ENCODE measurements at regions not wholly inside any gene's neighbourhood (a gene's known extent, or its start where the extent isn't known, plus 50 kb on each side); places are given as distances from the start of the nearest gene placed in this dataset.

- POLR2A ChIA-PET (ENCODE audit: unreplicated experiment), result no interaction called here
- intact Hi-C loops (cut with micrococcal nuclease), result loop anchor here (1.0 kb wide), 1 partner anchor 539 kb away; no protein-coding TSS in a partner anchor
- no peak for ATAC-seq
These were observed 61.0 kb upstream of the SHISA2 start for GRCh38 chr13:26112843-26113242.

DNA sequence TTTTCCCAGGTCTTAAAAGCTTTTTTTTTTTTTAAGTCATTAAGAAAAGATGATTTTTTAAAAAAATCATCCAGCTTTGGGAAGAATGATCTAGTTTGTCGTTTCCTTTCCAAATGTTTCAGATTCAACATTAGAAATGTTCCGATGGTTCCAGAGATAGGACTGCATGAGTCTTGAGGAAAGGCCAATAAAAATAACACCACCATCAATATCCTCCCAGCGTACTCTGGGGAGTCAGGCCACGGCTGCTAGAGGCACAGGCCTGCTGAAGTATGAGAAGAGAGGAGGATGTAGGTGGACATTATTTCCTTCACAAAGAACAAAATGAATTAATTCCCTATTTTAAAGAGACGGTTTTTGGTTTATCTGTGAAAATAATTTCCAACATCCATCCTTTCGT, 60.0 kb upstream of the SHISA2 start:
- no peak overlapping the region for H3K27ac ChIP-seq (ENCODE audit: low read length)
- no peaks in the 10 kb centered on the region for H3K4me1 ChIP-seq (ENCODE audit: insufficient read depth, low read length)
- ATAC-seq, result no peak
- ChIA-PET CTCF (no interaction called here), POLR2A (ENCODE audit: unreplicated experiment) (no interaction called here)
- intact Hi-C loops (cut with micrococcal nuclease), result no loop called here
- no peak overlapping the region for H3K4me3 ChIP-seq (ENCODE audit: low read length)
- no TSS peak for BruUV-seq (replicated peaks)
- no peaks in the 10 kb centered on the region for H3K36me3 ChIP-seq (ENCODE audit: low read depth, low read length)
- H3K27me3 ChIP-seq (ENCODE audit: low read length), result peaks cover 53% of the 10 kb centered on the region
- H3F3A ChIP-seq (ENCODE audit: low read length, unreplicated experiment), result no peaks in the 10 kb centered on the region
- no peaks in the 10 kb centered on the region for H3K79me2 ChIP-seq (ENCODE audit: low read length)
- H2AFZ ChIP-seq (ENCODE audit: low read length), result no peak overlapping the region
- no peak overlapping the region for H3K4me2 ChIP-seq (ENCODE audit: low read length)
- H3K9me2 ChIP-seq (replicated peaks; ENCODE audit: low read length), result no peaks in the 10 kb centered on the region
- no peak for TF ChIP-seq EZH2 (IDR thresholded peaks at IDR 0.05; ENCODE audit: low read length, unreplicated experiment)
- no peak for TF ChIP-seq EZH2phosphoT487 (IDR thresholded peaks at IDR 0.05; ENCODE audit: borderline replicate concordance, low read length)
- TF ChIP-seq, protein P1, sequence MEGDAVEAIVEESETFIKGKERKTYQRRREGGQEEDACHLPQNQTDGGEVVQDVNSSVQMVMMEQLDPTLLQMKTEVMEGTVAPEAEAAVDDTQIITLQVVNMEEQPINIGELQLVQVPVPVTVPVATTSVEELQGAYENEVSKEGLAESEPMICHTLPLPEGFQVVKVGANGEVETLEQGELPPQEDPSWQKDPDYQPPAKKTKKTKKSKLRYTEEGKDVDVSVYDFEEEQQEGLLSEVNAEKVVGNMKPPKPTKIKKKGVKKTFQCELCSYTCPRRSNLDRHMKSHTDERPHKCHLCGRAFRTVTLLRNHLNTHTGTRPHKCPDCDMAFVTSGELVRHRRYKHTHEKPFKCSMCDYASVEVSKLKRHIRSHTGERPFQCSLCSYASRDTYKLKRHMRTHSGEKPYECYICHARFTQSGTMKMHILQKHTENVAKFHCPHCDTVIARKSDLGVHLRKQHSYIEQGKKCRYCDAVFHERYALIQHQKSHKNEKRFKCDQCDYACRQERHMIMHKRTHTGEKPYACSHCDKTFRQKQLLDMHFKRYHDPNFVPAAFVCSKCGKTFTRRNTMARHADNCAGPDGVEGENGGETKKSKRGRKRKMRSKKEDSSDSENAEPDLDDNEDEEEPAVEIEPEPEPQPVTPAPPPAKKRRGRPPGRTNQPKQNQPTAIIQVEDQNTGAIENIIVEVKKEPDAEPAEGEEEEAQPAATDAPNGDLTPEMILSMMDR (conservative IDR thresholded peaks at IDR 0.05; ENCODE audit: low read depth, low read length), result no peak
- DNase-seq, result no peak
- H3K9me3 ChIP-seq (ENCODE audit: low read length), result no peaks in the 10 kb centered on the region
- H4K20me1 ChIP-seq (ENCODE audit: low read length), result no peaks in the 10 kb centered on the region
- no peak overlapping the region for H3K9ac ChIP-seq (ENCODE audit: low read length)

More at GRCh38 chr13:26112843-26113242, 61.0 kb upstream of the SHISA2 start:
- Histone ChIP-seq H3K4me1 (ENCODE audit: insufficient read depth, low read length) (no peaks in the 10 kb centered on the region), H2AFZ (ENCODE audit: low read length) (no peak overlapping the region), H3F3A (ENCODE audit: low read length, unreplicated experiment) (no peaks in the 10 kb centered on the region), H3K79me2 (ENCODE audit: low read length) (no peaks in the 10 kb centered on the region), H4K20me1 (ENCODE audit: low read length) (no peaks in the 10 kb centered on the region), H3K4me3 (ENCODE audit: low read length) (no peak overlapping the region), H3K9me2 (replicated peaks; ENCODE audit: low read length) (no peaks in the 10 kb centered on the region), H3K4me2 (ENCODE audit: low read length) (no peak overlapping the region), H3K9me3 (ENCODE audit: low read length) (no peaks in the 10 kb centered on the region), H3K9ac (ENCODE audit: low read length) (no peak overlapping the region), H3K27me3 (ENCODE audit: low read length) (peaks cover 49% of the 10 kb centered on the region), H3K27ac (ENCODE audit: low read length) (no peak overlapping the region), H3K36me3 (ENCODE audit: low read depth, low read length) (no peaks in the 10 kb centered on the region)
- no peak for TF ChIP-seq EZH2 (IDR thresholded peaks at IDR 0.05; ENCODE audit: low read length, unreplicated experiment)
- TF ChIP-seq EZH2phosphoT487 (IDR thresholded peaks at IDR 0.05; ENCODE audit: borderline replicate concordance, low read length), result no peak
- TF ChIP-seq, protein P1 (conservative IDR thresholded peaks at IDR 0.05; ENCODE audit: low read depth, low read length), result peak; percentile 67
- BruUV-seq (replicated peaks), result no TSS peak
- CTCF ChIA-PET, result no interaction called here
- DNase-seq, result peak; percentile 37
